ENCODE measurements at regions not wholly inside any gene's neighbourhood (a gene's known extent, or its start where the extent isn't known, plus 50 kb on each side); places are given as distances from the start of the nearest gene placed in this dataset.

DNA sequence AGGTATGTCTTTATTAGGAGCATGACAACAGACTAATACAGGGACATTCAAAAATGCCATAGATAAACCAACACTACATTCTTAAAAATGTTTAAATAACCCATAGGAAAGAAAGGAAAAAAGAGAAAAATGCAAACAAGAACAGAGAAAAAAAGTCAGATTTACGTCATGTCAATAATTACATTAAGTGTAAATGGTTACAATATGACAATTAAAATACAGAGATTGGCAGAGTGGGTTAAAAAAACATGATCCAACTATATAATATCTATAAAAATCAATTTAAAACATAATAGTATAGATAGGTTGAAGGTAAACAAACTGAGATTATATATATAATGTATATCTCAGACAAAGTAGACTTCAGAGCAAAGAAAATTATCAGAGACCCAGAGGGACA lies 255.8 kb downstream of the ANAPC1 start:
- DNase-seq (ENCODE audit: low read depth in 4 of 4, low spot score in 2 of 4): no peak

DNA sequence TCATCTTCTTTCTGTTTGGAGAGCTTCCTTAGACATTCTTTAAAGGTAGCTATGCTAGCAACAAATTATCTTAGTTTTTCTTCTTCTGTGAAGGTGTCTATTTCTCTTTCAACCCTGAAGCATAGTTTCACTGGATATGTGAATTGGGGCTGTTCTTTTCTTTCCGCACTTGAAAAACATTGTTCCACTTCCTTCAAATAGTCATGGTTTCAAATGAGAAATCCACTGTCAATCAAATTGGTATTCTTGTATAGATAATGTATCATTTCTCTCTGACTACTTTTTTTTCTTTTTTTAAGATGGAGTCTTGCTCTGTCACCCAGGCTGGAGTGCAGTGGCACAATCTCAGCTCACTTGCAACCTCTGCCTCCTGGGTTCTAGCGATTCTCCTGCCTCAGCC lies 254.0 kb downstream of the ANAPC1 start:
- DNase-seq (ENCODE audit: low read depth in 4 of 4, low spot score in 2 of 4): no peak

- no peak for DNase-seq (ENCODE audit: low read depth in 4 of 4, low spot score in 2 of 4)
These were observed 251.3 kb downstream of the ANAPC1 start for GRCh38 chr2:111632661-111633060.

GRCh38 chr2:111633189-111633588 lies 250.8 kb downstream of the ANAPC1 start:
- DNase-seq (ENCODE audit: low read depth in 4 of 4, low spot score in 2 of 4): no peak

- DNase-seq (ENCODE audit: low read depth in 4 of 4, low spot score in 2 of 4): no peak
These were observed 250.3 kb downstream of the ANAPC1 start for GRCh38 chr2:111633643-111634042.

DNA sequence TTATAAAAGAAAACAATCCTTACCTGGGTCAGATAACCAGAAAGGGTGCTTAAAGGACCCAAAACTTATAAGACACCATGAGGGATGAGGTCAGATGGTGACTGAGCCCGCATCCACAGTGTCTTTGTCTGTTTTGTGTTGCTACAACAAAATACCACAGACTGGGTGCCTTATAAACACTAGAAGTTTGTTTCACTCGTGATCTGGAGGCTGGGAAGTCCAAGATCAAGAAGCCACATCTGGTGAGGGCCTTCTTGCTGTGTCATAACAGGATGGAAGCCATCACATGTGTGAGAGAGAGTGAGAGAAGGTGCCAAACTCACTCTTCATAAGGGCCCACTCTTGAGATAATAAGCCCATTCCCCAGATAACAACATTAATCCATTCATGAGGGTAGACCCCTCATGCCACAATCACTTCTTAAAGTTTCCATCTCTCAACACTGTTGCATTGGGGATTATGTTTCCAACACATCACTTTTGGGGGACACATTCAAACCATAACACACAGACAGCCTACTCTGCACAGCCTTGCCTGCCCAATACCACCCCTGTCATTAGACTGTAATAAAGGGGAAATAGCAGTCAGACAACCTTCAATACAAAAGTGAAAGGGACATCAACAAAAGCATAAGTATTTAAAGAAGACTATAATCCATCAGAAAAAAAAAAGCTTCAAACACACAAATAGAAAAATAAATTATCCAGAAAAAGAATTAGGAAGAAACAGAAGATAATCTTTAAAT lies 249.8 kb downstream of the ANAPC1 start:
- no peak for DNase-seq (ENCODE audit: low read depth in 4 of 4, low spot score in 2 of 4)

DNA sequence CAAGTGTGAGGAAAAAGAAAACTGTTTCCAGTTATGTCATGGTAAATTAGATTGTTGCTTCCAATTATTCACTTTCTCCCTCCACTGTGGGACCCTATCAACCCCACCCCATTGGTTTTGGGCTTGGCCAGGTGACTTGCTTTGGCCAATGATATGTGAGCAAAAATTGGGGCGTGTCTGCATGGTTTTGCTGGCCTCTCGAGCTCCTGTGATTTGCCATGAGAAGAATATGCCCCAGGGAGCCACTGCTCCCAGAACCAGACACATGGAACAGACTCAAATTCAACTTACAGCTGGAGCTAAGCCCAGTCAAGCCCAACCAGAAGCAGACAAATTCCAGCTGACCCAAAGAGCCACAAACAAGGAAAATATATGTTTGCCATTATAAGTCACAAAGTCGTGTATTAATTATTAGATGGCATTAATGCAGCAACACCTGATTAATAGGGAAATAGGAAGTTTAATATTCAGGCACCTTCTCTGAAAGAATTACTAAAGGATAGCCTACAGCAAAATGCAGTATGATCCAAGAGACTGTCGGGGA lies 248.9 kb downstream of the ANAPC1 start:
- no peak for DNase-seq (ENCODE audit: low read depth in 4 of 4, low spot score in 2 of 4)

GRCh38 chr2:111636905-111637304 lies 247.1 kb downstream of the ANAPC1 start:
- DNase-seq (ENCODE audit: low read depth in 4 of 4, low spot score in 2 of 4): no peak

DNA sequence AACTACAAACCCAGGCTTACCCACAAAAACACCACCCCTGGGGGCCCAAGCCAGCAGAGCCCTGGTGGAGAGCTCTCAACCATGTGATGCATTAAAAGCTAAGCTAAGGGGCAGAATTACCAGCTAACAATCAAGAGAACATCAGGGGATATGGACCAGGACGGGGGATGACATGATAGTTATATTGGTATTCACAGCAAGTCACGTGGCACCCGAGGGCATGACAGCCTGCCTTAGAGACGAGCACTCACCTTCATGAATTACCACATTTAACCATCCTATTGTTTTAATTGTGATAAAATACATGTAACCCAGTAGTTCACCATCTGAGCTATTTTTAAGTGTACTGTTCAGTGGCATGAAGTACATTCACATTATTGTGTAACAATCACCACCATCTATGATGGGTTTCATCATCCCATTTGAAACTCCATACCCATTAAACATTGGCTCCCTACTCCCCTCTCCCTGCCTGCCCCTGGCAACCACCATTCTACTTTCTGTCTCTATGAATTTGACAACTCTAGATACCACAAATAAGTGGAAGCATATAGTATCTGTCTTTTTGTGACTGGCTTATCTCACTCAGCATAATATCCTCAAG lies 245.6 kb downstream of the ANAPC1 start:
- DNase-seq (ENCODE audit: low read depth in 4 of 4, low spot score in 2 of 4): no peak

DNA sequence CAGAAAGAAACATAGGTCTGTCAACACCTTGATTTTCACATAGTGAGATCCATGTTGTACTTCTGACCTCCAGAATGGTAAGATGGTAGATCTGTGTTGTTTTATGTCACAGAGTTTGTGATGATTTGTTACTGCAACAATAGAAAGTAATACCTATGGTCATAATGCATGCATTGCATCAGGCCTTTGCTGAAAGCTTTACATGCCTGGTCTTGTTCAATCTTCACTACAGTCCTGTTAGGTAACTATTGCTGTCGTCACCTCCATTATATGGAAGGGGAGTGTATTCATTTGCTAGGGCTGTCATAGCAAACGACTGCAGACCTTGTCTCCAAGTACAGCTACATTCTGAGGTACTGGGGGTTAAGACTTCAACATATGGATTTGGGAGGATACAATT lies 243.5 kb downstream of the ANAPC1 start:
- DNase-seq (ENCODE audit: low read depth in 4 of 4, low spot score in 2 of 4): no peak

GRCh38 chr2:111642586-111643327 lies 241.2 kb downstream of the ANAPC1 start:
- no peak for DNase-seq (ENCODE audit: low read depth in 4 of 4, low spot score in 2 of 4)

GRCh38 chr2:111643759-111644158 lies 240.2 kb downstream of the ANAPC1 start:
- no peak for DNase-seq (ENCODE audit: low read depth in 4 of 4, low spot score in 2 of 4)

GRCh38 chr2:111647359-111647758 lies 236.6 kb downstream of the ANAPC1 start:
- no peak for DNase-seq (ENCODE audit: low read depth in 4 of 4, low spot score in 2 of 4)

GRCh38 chr2:111652038-111652437 lies 232.0 kb downstream of the ANAPC1 start:
- no peak for DNase-seq (ENCODE audit: low read depth in 4 of 4, low spot score in 2 of 4)

DNA sequence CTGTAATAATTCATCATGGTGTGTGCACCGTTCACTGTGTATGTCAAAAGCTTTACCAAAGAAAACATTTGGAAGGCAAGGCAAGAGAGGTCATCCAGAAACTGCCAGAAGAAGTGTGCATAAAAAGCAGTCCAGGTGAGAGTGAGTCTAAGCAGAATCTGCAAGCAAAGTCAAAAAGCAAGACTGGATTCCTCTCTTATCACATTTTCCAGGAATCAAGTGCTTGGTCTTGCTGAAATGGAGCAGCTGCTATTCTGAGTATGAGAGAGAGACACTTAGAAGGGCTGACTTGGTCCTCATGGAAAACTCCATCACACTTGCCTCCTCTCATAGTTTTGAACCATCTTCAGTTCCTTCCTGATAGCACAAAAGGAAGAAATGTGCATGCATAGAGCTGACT lies 231.3 kb downstream of the ANAPC1 start:
- no peak for DNase-seq (ENCODE audit: low read depth in 4 of 4, low spot score in 2 of 4)

GRCh38 chr2:111653103-111653624 lies 230.8 kb downstream of the ANAPC1 start:
- no peak for DNase-seq (ENCODE audit: low read depth in 4 of 4, low spot score in 2 of 4)

DNA sequence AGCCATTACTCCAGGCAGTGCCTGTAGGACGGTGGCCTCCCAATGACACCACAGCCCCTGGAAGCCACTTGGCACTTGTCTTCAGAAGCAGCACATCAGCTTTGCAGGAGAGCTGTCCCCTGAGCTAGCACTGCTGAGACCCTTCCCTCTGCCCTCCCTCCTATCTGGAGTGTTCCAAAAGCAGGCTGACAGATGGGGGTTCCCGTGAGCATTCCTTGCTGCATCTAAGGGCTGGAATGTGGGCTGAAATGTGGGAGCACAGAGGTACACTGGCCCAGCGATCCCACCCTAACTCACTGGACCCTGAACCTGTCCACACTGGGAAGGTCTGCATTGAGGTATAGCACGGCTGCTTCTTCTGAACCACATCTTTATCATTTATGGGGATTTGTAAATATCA lies 230.1 kb downstream of the ANAPC1 start:
- DNase-seq (ENCODE audit: low read depth in 4 of 4, low spot score in 2 of 4): no peak

- no peak for DNase-seq (ENCODE audit: low read depth in 4 of 4, low spot score in 2 of 4)
These were observed 229.2 kb downstream of the ANAPC1 start for GRCh38 chr2:111654829-111655228.

DNA sequence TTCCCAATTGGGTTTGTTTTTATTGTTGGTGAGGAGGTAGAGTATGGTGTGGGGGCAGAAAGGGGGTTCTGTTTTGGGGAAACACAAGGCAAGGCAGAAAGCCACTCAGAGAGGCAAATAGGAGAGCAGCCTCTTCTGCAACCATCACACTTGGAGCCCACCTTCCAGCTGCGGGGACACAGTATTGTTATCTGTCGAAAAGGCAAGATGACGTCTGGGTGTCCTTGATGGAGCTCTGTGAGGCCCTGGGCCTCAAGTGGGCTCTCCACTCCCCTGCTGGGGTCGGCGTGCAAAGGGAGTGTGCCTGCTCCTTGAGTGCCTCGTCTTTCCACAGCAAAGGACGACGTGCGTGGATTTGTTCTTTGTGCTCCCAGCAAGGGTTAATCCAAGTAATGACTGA lies 227.6 kb downstream of the ANAPC1 start:
- no peak for DNase-seq (ENCODE audit: low read depth in 4 of 4, low spot score in 2 of 4)

- DNase-seq (ENCODE audit: low read depth in 4 of 4, low spot score in 2 of 4): no peak
These were observed 227.1 kb downstream of the ANAPC1 start for GRCh38 chr2:111656894-111657293.

DNA sequence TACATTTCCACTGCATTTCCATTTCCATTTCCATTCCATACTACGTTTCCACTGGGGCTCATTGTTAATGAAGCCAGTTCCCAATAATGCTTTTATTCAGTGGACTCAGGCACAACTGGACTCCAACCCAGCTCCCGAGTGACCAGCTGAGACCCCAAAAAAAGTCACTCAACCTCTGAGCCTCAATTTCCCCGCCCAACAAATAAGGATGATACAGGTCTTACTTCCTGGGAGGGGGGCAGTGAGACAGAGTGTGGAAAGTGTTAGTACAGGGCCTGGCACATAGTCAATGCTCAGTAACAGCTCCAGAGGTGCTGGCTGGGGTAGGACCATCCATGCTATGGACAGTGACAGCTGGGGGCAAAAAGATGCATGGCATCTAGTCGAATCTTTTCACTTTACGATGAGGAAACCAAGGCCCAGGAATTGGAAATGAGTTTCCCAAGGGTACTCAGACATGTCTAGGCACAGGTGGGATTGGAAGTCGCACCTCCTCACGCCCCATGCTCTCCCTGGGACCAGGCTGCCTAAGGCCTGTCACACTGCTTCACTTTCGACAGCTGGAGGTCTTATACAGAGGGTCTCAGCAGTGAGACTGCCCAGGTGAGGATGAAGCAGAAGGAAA lies 226.5 kb downstream of the ANAPC1 start:
- DNase-seq (ENCODE audit: low read depth in 4 of 4, low spot score in 2 of 4): no peak
